Mucosa of descending colon (tissue), 3 donors: ENCODE measurements at regions not wholly inside any gene's neighbourhood (a gene's known extent, or its start where the extent isn't known, plus 50 kb on each side); places are given as distances from the start of the nearest gene placed in this dataset.

Experiments
- ATAC-seq: fragments of 200-7000 bp; cut with Tn5 transposase; one replicate; pipeline ENCODE4 v1.9.1; 2020; ENCODE audit warnings: mild to moderate bottlenecking, moderate library complexity
- DNase-seq, 3 donors: peaks; one replicate each; pipeline ENCODE4 v3.0.0-alpha.2; 2020
- H3K36me3 ChIP-seq: fragments of 200-600 bp; one replicate; pipeline ENCODE4 v1.8.0; 2021; ENCODE audit warnings: low read depth, mild to moderate bottlenecking
- H3K4me1 ChIP-seq: fragments of 200-600 bp; one replicate; pipeline ENCODE4 v1.8.0; 2021; ENCODE audit warnings: low read depth, mild to moderate bottlenecking
- H3K4me3 ChIP-seq: fragments of 200-600 bp; one replicate; pipeline ENCODE4 v1.8.0; 2021; ENCODE audit warnings: mild to moderate bottlenecking
- H3K9me3 ChIP-seq: fragments of 200-600 bp; one replicate; pipeline ENCODE4 v1.8.0; 2021; ENCODE audit warnings: mild to moderate bottlenecking
- intact Hi-C, 2 donors: fragments of 100-400 bp; cut with DNase I in 1 of 2; cut with micrococcal nuclease in 1 of 2; formaldehyde crosslinking; loops; one replicate each; pipeline versions ENCODE4 v1.11.0 to v1.11.1; 2022; cut with DNase I, micrococcal nuclease
- TF ChIP-seq, protein P1 (sequence below): fragments of 200-600 bp; IDR thresholded peaks from one replicate; pipeline ENCODE4 v1.8.0; 2022; ENCODE audit warnings: antibody characterized with exemption, mild to moderate bottlenecking
- donor health status: DM: no; HTN: no; CAD: no; lungs with moderate emphysema.
- donor health status: DM: no; HTN: no; CAD: no.
- donor health status: DM: no; HTN: yes; CAD: no.

DNA sequence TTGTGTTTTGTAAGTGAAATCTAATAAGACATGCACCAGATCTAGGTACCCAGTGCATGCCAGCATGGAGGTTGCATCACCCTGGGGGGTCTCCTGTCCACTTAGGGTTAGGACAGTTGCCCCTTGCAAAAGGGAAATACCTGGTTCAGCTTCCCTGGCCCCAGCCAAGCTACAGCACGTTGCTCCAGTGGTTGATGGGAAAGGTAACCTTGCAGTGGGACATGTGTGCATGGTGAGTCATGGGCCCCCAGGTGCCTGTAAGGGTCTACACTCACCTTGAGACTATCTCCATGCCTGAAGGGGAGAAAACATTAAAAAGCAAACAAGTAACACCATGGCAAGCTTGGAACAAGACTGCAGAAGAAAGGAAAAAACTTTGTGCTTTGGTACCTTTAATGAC, 143.9 kb downstream of the LSM5 start:
- no peak overlapping the region for H3K4me3 ChIP-seq
- DNase-seq (no peak), ATAC-seq (no peak)
- H3K4me1 ChIP-seq, result no peaks in the 10 kb centered on the region
- intact Hi-C loops, result no loop called here
- TF ChIP-seq, protein P1, sequence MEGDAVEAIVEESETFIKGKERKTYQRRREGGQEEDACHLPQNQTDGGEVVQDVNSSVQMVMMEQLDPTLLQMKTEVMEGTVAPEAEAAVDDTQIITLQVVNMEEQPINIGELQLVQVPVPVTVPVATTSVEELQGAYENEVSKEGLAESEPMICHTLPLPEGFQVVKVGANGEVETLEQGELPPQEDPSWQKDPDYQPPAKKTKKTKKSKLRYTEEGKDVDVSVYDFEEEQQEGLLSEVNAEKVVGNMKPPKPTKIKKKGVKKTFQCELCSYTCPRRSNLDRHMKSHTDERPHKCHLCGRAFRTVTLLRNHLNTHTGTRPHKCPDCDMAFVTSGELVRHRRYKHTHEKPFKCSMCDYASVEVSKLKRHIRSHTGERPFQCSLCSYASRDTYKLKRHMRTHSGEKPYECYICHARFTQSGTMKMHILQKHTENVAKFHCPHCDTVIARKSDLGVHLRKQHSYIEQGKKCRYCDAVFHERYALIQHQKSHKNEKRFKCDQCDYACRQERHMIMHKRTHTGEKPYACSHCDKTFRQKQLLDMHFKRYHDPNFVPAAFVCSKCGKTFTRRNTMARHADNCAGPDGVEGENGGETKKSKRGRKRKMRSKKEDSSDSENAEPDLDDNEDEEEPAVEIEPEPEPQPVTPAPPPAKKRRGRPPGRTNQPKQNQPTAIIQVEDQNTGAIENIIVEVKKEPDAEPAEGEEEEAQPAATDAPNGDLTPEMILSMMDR, result no peak
- no peaks in the 10 kb centered on the region for H3K9me3 ChIP-seq
- no peaks in the 10 kb centered on the region for H3K36me3 ChIP-seq

DNA sequence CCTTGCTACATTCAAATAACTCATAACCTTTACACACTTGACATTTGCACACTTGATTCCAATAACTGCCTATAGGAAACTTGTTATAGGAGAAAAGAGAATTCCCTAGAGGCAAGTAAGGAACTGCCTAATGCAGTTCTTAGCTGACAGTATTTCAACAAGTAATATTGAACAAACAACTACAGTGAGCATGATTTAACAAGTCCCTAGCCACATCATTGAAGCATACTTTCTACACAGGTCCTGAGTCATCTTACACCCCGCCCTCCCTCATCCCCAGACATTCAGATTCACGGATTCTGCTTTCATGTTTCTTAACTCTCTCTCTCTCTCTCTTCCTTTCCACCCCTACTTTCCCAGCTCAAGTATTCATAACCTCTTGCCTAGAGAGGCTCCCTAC, 153.5 kb downstream of the LSM5 start:
- intact Hi-C loops, result no loop called here

DNA sequence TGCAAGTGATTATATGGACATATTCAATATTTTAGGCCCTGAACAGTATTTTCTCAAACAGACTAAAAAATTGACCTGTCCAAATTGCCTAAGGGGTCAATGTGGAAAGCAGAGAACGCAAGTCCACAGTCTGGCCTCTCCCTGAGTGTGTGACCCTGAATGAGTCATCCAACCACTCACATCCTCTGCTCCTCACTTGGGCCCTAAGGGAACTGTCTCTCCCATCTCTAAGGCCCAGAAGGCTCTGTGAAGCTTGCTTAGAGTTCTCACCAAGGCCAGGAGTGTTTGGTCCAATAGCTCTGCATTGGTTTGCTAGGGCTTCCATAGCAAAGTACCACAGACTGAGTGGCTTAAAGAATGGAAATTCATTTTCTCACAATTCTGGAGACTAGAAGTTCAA, 155.1 kb downstream of the LSM5 start:
- TF ChIP-seq, protein P1, result no peak
- H3K4me3 ChIP-seq, result no peak overlapping the region
- ATAC-seq (no peak), DNase-seq (no peak)
- no peaks in the 10 kb centered on the region for H3K36me3 ChIP-seq
- peaks cover 5% of the 10 kb centered on the region for H3K9me3 ChIP-seq
- H3K4me1 ChIP-seq, result no peaks in the 10 kb centered on the region
- intact Hi-C loops, result no loop called here

More for the DNA sequence above, 153.5 kb downstream of the LSM5 start:
- ATAC-seq (no peak), DNase-seq (no peak)
- TF ChIP-seq, protein P1, result no peak
- no peak overlapping the region for H3K4me3 ChIP-seq
- no peaks in the 10 kb centered on the region for H3K4me1 ChIP-seq
- H3K9me3 ChIP-seq, result peaks cover 5% of the 10 kb centered on the region
- H3K36me3 ChIP-seq, result no peaks in the 10 kb centered on the region

DNA sequence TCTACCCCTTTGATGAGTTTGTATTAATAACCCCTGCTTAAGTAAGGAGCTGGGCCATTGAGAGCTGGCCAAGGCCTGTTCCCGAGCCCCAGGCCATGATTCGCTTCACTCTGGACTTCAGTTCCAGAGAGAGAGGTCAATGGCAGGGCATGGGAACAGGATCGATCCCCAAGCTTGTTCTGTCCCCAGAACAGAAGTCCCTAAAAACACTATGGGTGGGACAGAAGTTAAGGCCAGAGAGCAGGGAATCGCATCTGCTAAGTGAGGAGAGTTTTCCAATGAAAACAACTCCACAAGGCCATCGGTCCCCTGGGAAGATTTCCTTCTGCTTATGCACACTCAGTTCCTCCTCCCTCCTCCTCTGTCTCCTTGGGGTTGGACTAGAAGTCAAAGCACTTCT, 159.6 kb downstream of the LSM5 start:
- DNase-seq (no peak), ATAC-seq (no peak)
- intact Hi-C loops, result no loop called here
- TF ChIP-seq, protein P1, result no peak
- H3K36me3 ChIP-seq, result no peaks in the 10 kb centered on the region
- H3K9me3 ChIP-seq, result peaks cover 5% of the 10 kb centered on the region
- H3K4me3 ChIP-seq, result no peak overlapping the region
- H3K4me1 ChIP-seq, result no peaks in the 10 kb centered on the region

DNA sequence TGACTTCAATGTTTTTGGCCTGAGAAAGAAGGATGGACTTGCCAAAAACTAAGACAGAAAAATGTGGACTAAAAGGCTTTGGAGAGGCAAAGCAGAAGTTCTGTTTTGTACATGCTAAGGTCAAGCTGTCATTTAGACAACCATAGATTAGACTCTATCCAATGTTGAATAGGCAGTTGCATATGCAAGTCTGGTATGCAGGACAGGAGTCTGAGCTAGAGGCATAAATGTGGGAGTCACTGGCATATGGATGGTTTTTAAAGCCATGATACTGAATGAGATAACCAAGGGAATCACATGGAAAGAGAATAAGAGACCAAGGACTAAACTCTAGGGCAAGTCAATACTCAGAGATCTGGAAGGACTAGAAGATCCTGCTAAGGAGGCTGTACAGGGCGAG, 164.1 kb downstream of the LSM5 start:
- intact Hi-C loops, result no loop called here
- no peaks in the 10 kb centered on the region for H3K4me1 ChIP-seq
- H3K4me3 ChIP-seq, result no peak overlapping the region
- H3K9me3 ChIP-seq, result no peaks in the 10 kb centered on the region
- DNase-seq (no peak), ATAC-seq (no peak)
- TF ChIP-seq, protein P1, result no peak
- H3K36me3 ChIP-seq, result no peaks in the 10 kb centered on the region

DNA sequence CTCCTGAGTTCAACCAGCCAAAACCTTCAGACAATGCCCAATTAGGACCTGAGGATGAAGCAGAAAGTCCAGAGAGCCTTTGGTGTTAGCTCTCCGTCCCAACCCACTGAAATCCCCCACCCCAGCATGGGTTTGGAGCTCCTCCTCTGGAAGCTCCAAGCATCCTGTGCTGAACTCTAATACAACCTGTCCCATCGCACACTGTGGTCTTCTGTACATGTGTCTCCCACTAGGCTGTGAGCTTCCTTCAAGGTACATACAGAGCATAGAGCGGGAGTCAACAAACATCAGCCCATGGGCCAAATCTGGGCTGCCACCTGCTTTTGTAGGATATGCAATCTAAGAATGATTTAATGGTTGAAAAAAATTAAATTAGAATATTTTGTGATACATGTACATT, 166.5 kb downstream of the LSM5 start:
- DNase-seq, result no peak
- intact Hi-C loops, result no loop called here
- no peaks in the 10 kb centered on the region for H3K36me3 ChIP-seq
- TF ChIP-seq, protein P1, result no peak
- no peak for ATAC-seq
- no peak overlapping the region for H3K4me3 ChIP-seq
- no peaks in the 10 kb centered on the region for H3K9me3 ChIP-seq
- H3K4me1 ChIP-seq, result no peaks in the 10 kb centered on the region
